Thyroid gland (tissue), 4 donors: ENCODE measurements at regions not wholly inside any gene's neighbourhood (a gene's known extent, or its start where the extent isn't known, plus 50 kb on each side); places are given as distances from the start of the nearest gene placed in this dataset.

Experiments used
- DNase-seq, 2 donors: peaks; one replicate each; pipeline ENCODE4 v3.0.0-alpha.2; 2019
- H3K27ac ChIP-seq, 3 donors: fragments of 200-600 bp; sonication (generic); 1 replicate in 2 of 3; 2 replicates in 1 of 3; pipeline ENCODE4 v1.5.1; 2016 to 2019; ENCODE audit warnings: mild to moderate bottlenecking in 1 of 3, moderate library complexity in 1 of 3
- H3K27me3 ChIP-seq: fragments of 200-600 bp; sonication (generic); one replicate; pipeline ENCODE4 v1.5.1; 2019
- H3K36me3 ChIP-seq, 2 donors: fragments of 200-600 bp; sonication (generic); one replicate each; pipeline ENCODE4 v1.5.1; 2016 to 2019
- H3K4me1 ChIP-seq, 2 donors: fragments of 200-600 bp; sonication (generic); one replicate each; pipeline ENCODE4 v1.5.1; 2017 to 2019
- H3K4me3 ChIP-seq, 3 donors: fragments of 200-600 bp; sonication (generic); replicated peaks in 1 of 3; 1 replicate in 2 of 3; 2 replicates in 1 of 3; pipeline ENCODE4 v1.5.1; 2016; ENCODE audit warnings: mild to moderate bottlenecking in 1 of 3
- H3K9me3 ChIP-seq: fragments of 200-600 bp; sonication (generic); one replicate; pipeline ENCODE4 v1.5.1; 2017
- POLR2A ChIP-seq, 2 donors: fragments of 450-650 bp; IDR thresholded peaks; one replicate each; pipeline ENCODE4 v1.6.1; 2017; ENCODE audit warnings: antibody characterized with exemption in 2 of 2, mild to moderate bottlenecking in 2 of 2, moderate library complexity in 1 of 2
- WGBS, 2 donors: methylation state at CpG; one replicate each; pipeline ENCODE4 v1.1.5; 2017; 5-methylcytosine and 5-hydroxymethylcytosine counted together
- intact Hi-C: fragments of 100-400 bp; cut with DNase I; formaldehyde crosslinking; loops from one replicate; pipeline ENCODE4 v1.15.1; 2023
- TF ChIP-seq, protein P1 (sequence below), 6 experiments: fragments of 200-600 bp in 3 of 6; fragments of 450-650 bp in 3 of 6; sonication (generic) in 3 of 6; IDR thresholded peaks; one replicate each; pipeline ENCODE4 v1.5.1; 2016 to 2019; ENCODE audit warnings: antibody characterized with exemption in 6 of 6, mild to moderate bottlenecking in 2 of 6, inconsistent platforms in 1 of 6, moderate library complexity in 1 of 6

DNA sequence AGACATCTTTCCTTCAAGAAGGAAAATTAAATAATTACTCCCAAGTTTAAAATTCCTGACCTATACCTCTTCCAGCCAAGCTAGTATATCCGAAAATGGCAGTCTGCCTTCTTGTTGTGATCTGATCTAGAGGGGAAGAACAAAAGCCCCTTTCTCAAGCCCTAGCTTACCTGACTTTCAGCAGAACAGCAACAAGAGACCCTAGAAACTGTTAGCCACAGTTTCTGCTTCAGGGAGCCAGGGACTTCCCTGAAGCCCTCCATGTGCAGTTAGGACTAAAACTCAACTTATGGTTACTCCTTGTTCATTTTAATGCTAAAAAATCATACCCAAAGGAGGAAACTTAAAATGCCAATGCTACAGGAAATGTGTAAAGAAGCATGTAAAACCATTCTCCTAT is 366.7 kb upstream of the CTNND2 start:
- Histone ChIP-seq H3K36me3 (no peaks in the 10 kb centered on the region), H3K4me1 (no peaks in the 10 kb centered on the region), H3K4me3 (no peak overlapping the region), H3K9me3 (no peaks in the 10 kb centered on the region), H3K27ac (no peak overlapping the region), H3K27me3 (no peaks in the 10 kb centered on the region)
- TF ChIP-seq, protein P1, sequence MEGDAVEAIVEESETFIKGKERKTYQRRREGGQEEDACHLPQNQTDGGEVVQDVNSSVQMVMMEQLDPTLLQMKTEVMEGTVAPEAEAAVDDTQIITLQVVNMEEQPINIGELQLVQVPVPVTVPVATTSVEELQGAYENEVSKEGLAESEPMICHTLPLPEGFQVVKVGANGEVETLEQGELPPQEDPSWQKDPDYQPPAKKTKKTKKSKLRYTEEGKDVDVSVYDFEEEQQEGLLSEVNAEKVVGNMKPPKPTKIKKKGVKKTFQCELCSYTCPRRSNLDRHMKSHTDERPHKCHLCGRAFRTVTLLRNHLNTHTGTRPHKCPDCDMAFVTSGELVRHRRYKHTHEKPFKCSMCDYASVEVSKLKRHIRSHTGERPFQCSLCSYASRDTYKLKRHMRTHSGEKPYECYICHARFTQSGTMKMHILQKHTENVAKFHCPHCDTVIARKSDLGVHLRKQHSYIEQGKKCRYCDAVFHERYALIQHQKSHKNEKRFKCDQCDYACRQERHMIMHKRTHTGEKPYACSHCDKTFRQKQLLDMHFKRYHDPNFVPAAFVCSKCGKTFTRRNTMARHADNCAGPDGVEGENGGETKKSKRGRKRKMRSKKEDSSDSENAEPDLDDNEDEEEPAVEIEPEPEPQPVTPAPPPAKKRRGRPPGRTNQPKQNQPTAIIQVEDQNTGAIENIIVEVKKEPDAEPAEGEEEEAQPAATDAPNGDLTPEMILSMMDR (IDR thresholded peaks at IDR 0.05) = no peak
- TF ChIP-seq POLR2A (IDR thresholded peaks at IDR 0.05) = no peak
- intact Hi-C loops = no loop called here
- no peak for DNase-seq
- 66 to 77% methylated on average over 1 of the region's 1 CpG for WGBS, 2 donors

DNA sequence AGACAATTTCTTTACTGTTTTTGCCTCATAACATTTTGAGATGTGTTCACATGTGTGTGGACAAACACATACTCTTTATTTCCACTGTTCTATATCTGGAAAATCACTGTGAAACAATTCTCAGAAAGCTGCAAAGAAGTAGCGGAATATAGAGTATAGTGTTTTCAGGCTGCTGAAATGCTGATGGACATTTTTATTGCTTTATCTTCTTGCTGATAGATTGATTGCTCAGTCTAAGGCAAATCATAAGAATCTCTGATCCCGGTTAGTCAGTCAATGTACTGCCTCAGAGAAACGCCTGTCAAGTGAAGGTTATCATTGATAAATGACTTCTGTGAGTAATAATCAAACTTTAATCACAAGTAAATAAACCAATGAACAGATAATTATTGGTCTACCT is 364.9 kb upstream of the CTNND2 start:
- intact Hi-C loops = no loop called here
- H3K27ac ChIP-seq = no peak overlapping the region
- H3K27me3 ChIP-seq = no peaks in the 10 kb centered on the region
- 80 to 86% methylated on average over 3 of the region's 3 CpGs for WGBS, 2 donors
- no peaks in the 10 kb centered on the region for H3K4me1 ChIP-seq
- TF ChIP-seq, protein P1 (IDR thresholded peaks at IDR 0.05) = no peak
- TF ChIP-seq POLR2A (IDR thresholded peaks at IDR 0.05) = no peak
- no peak for DNase-seq
- H3K9me3 ChIP-seq = no peaks in the 10 kb centered on the region
- H3K36me3 ChIP-seq = no peaks in the 10 kb centered on the region
- H3K4me3 ChIP-seq = no peak overlapping the region

DNA sequence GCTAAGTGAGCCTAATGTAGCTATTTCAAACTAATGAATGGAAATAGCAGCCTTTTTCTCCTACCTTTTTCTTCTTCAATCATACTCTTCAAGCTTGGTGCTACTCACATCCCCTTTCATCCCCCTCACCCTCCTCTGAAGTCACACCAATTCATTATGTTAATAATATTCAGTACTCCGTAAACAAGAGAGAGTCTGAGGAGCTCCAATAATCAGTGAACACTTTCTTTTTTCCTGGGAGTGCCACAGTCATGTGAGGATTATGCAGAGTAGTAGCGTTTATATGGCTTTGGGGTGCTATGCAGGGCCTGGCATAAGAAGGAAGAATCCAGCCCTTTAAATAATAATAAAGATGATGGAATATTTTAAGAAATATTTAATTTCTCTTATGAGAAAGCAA is 354.3 kb upstream of the CTNND2 start:
- TF ChIP-seq POLR2A (IDR thresholded peaks at IDR 0.05) = no peak
- TF ChIP-seq, protein P1 (IDR thresholded peaks at IDR 0.05) = no peak
- Histone ChIP-seq H3K4me1 (no peaks in the 10 kb centered on the region), H3K9me3 (no peaks in the 10 kb centered on the region), H3K36me3 (no peaks in the 10 kb centered on the region), H3K4me3 (no peak overlapping the region), H3K27ac (no peak overlapping the region), H3K27me3 (no peaks in the 10 kb centered on the region)
- intact Hi-C loops = no loop called here
- 79 to 84% methylated on average over 2 of the region's 2 CpGs for WGBS, 2 donors
- DNase-seq = no peak

DNA sequence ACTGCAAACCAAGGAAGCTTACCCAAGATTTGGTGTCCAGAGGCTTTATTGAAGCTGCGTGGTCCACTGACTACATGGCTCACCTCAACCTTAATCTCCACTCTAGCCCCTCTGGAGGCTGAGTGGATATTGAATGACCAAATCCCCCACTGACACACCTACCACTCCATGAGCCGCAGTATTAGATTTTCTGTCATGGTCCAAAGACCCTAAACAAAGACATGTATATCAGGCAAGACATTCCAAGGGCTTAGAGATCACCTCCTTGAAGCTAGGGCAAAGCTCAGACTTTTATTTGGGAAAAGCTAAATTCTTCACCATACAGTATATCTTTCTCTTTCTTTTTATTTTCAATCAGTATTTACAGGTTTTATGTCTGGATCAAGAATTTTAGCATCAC is 346.2 kb upstream of the CTNND2 start:
- no peak overlapping the region for H3K27ac ChIP-seq
- no peaks in the 10 kb centered on the region for H3K36me3 ChIP-seq
- intact Hi-C loops = no loop called here
- H3K4me3 ChIP-seq = no peak overlapping the region
- no peaks in the 10 kb centered on the region for H3K4me1 ChIP-seq
- no peaks in the 10 kb centered on the region for H3K27me3 ChIP-seq
- no peak for TF ChIP-seq POLR2A (IDR thresholded peaks at IDR 0.05)
- TF ChIP-seq, protein P1 (IDR thresholded peaks at IDR 0.05) = no peak
- no peak for DNase-seq
- H3K9me3 ChIP-seq = no peaks in the 10 kb centered on the region
- WGBS, 2 donors = 37 to 39% methylated on average over 2 of the region's 2 CpGs

DNA sequence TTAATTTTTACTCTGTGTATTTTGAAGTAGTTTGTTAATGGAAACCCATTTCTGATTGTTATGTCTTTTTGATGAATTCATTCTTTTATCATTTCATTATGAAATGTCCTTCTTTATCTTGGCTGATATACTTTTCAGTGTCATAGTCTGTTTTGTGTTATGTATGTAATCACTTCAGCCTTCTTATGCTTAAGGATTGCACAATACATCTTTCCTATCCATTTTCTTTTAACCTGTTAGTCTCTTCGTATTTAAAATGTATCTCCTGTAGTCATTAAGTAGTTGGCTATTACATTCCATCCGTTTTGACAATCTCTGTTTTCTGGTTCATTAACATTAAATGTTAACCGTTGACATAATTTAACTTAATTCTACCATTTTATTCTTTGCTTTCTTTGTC is 344.6 kb upstream of the CTNND2 start:
- Histone ChIP-seq H3K27me3 (no peaks in the 10 kb centered on the region), H3K27ac (no peak overlapping the region), H3K4me1 (no peaks in the 10 kb centered on the region), H3K36me3 (no peaks in the 10 kb centered on the region), H3K9me3 (no peaks in the 10 kb centered on the region), H3K4me3 (no peak overlapping the region)
- intact Hi-C loops = no loop called here
- no peak for DNase-seq
- no peak for TF ChIP-seq POLR2A (IDR thresholded peaks at IDR 0.05)
- TF ChIP-seq, protein P1 (IDR thresholded peaks at IDR 0.05) = no peak
- 86 to 89% methylated on average over 3 of the region's 3 CpGs for WGBS, 2 donors
